Rectal smooth muscle tissue (tissue), 1 donor: ENCODE measurements at regions not wholly inside any gene's neighbourhood (a gene's known extent, or its start where the extent isn't known, plus 50 kb on each side); places are given as distances from the start of the nearest gene placed in this dataset.

Experiments
- H3K27ac ChIP-seq: one replicate; pipeline ENCODE4 v1.7.0; 2013; ENCODE audit warnings: low read depth, low read length, inconsistent platforms
- H3K27me3 ChIP-seq: one replicate; pipeline ENCODE4 v1.7.0; 2013; ENCODE audit warnings: low read length; ENCODE audit not compliant: control insufficient read depth, insufficient read depth
- H3K36me3 ChIP-seq: one replicate; pipeline ENCODE4 v1.7.0; 2013; ENCODE audit warnings: low read length; ENCODE audit not compliant: control insufficient read depth, insufficient read depth
- H3K4me1 ChIP-seq: one replicate; pipeline ENCODE4 v1.7.0; 2013; ENCODE audit warnings: low read length; ENCODE audit not compliant: control insufficient read depth, insufficient read depth
- H3K4me3 ChIP-seq: one replicate; pipeline ENCODE4 v1.7.0; 2013; ENCODE audit warnings: low read length
- H3K9ac ChIP-seq: one replicate; pipeline ENCODE4 v1.7.0; 2013; ENCODE audit warnings: low read length

- Histone ChIP-seq H3K4me1 (no peaks in the 10 kb centered on the region), H3K27ac (no peak overlapping the region), H3K36me3 (no peaks in the 10 kb centered on the region), H3K27me3 (no peaks in the 10 kb centered on the region), H3K9ac (no peak overlapping the region), H3K4me3 (no peak overlapping the region)
Measured at GRCh38 chr18:40048886-40049650, 1906.0 kb upstream of the PIK3C3 start.

GRCh38 chr18:40048253-40048652 lies 1906.8 kb upstream of the PIK3C3 start:
- Histone ChIP-seq H3K4me1 (no peaks in the 10 kb centered on the region), H3K9ac (no peak overlapping the region), H3K27me3 (no peaks in the 10 kb centered on the region), H3K36me3 (no peaks in the 10 kb centered on the region), H3K27ac (no peak overlapping the region), H3K4me3 (no peak overlapping the region)

- Histone ChIP-seq H3K27me3 (no peaks in the 10 kb centered on the region), H3K27ac (no peak overlapping the region), H3K4me3 (no peak overlapping the region), H3K9ac (no peak overlapping the region), H3K36me3 (no peaks in the 10 kb centered on the region), H3K4me1 (no peaks in the 10 kb centered on the region)
Measured at GRCh38 chr18:40046596-40046995, 1908.4 kb upstream of the PIK3C3 start.

GRCh38 chr18:40041951-40042350 lies 1913.1 kb upstream of the PIK3C3 start:
- Histone ChIP-seq H3K4me3 (no peak overlapping the region), H3K36me3 (no peaks in the 10 kb centered on the region)

GRCh38 chr18:40040574-40040973 lies 1914.5 kb upstream of the PIK3C3 start:
- no peaks in the 10 kb centered on the region for H3K4me1 ChIP-seq
- no peak overlapping the region for H3K4me3 ChIP-seq
- H3K36me3 ChIP-seq: no peaks in the 10 kb centered on the region
- no peak overlapping the region for H3K9ac ChIP-seq
- no peaks in the 10 kb centered on the region for H3K27me3 ChIP-seq
- no peak overlapping the region for H3K27ac ChIP-seq

More at GRCh38 chr18:40041951-40042350, 1913.1 kb upstream of the PIK3C3 start:
- H3K27me3 ChIP-seq: no peaks in the 10 kb centered on the region
- H3K9ac ChIP-seq: no peak overlapping the region
- H3K4me1 ChIP-seq: no peaks in the 10 kb centered on the region
- H3K27ac ChIP-seq: no peak overlapping the region

GRCh38 chr18:40037356-40037755 lies 1917.7 kb upstream of the PIK3C3 start:
- H3K4me1 ChIP-seq: no peaks in the 10 kb centered on the region
- no peak overlapping the region for H3K4me3 ChIP-seq
- no peak overlapping the region for H3K9ac ChIP-seq
- H3K36me3 ChIP-seq: no peaks in the 10 kb centered on the region
- no peaks in the 10 kb centered on the region for H3K27me3 ChIP-seq
- no peak overlapping the region for H3K27ac ChIP-seq

GRCh38 chr18:40036861-40037260 lies 1918.2 kb upstream of the PIK3C3 start:
- H3K4me1 ChIP-seq: no peaks in the 10 kb centered on the region
- H3K4me3 ChIP-seq: no peak overlapping the region
- H3K27ac ChIP-seq: no peak overlapping the region
- no peaks in the 10 kb centered on the region for H3K27me3 ChIP-seq
- no peaks in the 10 kb centered on the region for H3K36me3 ChIP-seq
- no peak overlapping the region for H3K9ac ChIP-seq

- H3K4me3 ChIP-seq: no peak overlapping the region
- no peak overlapping the region for H3K27ac ChIP-seq
- no peaks in the 10 kb centered on the region for H3K36me3 ChIP-seq
- H3K9ac ChIP-seq: no peak overlapping the region
- H3K27me3 ChIP-seq: no peaks in the 10 kb centered on the region
- no peaks in the 10 kb centered on the region for H3K4me1 ChIP-seq
Measured at GRCh38 chr18:40035966-40036365, 1919.1 kb upstream of the PIK3C3 start.

GRCh38 chr18:40032076-40032475 lies 1923.0 kb upstream of the PIK3C3 start:
- H3K27me3 ChIP-seq: no peaks in the 10 kb centered on the region
- H3K4me3 ChIP-seq: no peak overlapping the region
- no peaks in the 10 kb centered on the region for H3K36me3 ChIP-seq
- no peak overlapping the region for H3K9ac ChIP-seq
- H3K27ac ChIP-seq: no peak overlapping the region
- H3K4me1 ChIP-seq: no peaks in the 10 kb centered on the region

- no peak overlapping the region for H3K9ac ChIP-seq
- no peak overlapping the region for H3K27ac ChIP-seq
- no peaks in the 10 kb centered on the region for H3K4me1 ChIP-seq
- no peaks in the 10 kb centered on the region for H3K27me3 ChIP-seq
- H3K36me3 ChIP-seq: no peaks in the 10 kb centered on the region
- no peak overlapping the region for H3K4me3 ChIP-seq
Measured at GRCh38 chr18:40031435-40031834, 1923.6 kb upstream of the PIK3C3 start.

- Histone ChIP-seq H3K36me3 (no peaks in the 10 kb centered on the region), H3K27ac (no peak overlapping the region), H3K27me3 (no peaks in the 10 kb centered on the region), H3K4me1 (no peaks in the 10 kb centered on the region), H3K9ac (no peak overlapping the region), H3K4me3 (no peak overlapping the region)
Measured at GRCh38 chr18:40019797-40020392, 1935.1 kb upstream of the PIK3C3 start.

- Histone ChIP-seq H3K9ac (no peak overlapping the region), H3K36me3 (no peaks in the 10 kb centered on the region)
Measured at GRCh38 chr18:40018266-40018665, 1936.8 kb upstream of the PIK3C3 start.

GRCh38 chr18:40017021-40017420 lies 1938.0 kb upstream of the PIK3C3 start:
- Histone ChIP-seq H3K27me3 (no peaks in the 10 kb centered on the region), H3K4me3 (no peak overlapping the region), H3K4me1 (no peaks in the 10 kb centered on the region), H3K27ac (no peak overlapping the region), H3K36me3 (no peaks in the 10 kb centered on the region), H3K9ac (no peak overlapping the region)

More at GRCh38 chr18:40018266-40018665, 1936.8 kb upstream of the PIK3C3 start:
- H3K27me3 ChIP-seq: no peaks in the 10 kb centered on the region
- no peak overlapping the region for H3K4me3 ChIP-seq
- no peak overlapping the region for H3K27ac ChIP-seq
- no peaks in the 10 kb centered on the region for H3K4me1 ChIP-seq
